Neural cell (in vitro differentiated cells): ENCODE measurements at regions not wholly inside any gene's neighbourhood (a gene's known extent, or its start where the extent isn't known, plus 50 kb on each side); places are given as distances from the start of the nearest gene placed in this dataset.
"Not testable (repeated sequence)": the region's sequence is repeated elsewhere in the genome, so short reads cannot be mapped to it uniquely, and the experiment has no call there.

ENCODE experiments used
- H2AFZ ChIP-seq: fragments of 200-600, 300-800 bp; sonication (generic), shearing (Covaris generic); 2 replicates; pipeline ENCODE4 v1.6.0; 2014; ENCODE audit warnings: low read depth, mild to moderate bottlenecking, antibody characterized with exemption, low read length, moderate library complexity
- H3F3A ChIP-seq: fragments of 200-600 bp; shearing (Covaris generic); 2 replicates; pipeline ENCODE4 v1.6.1; 2016; ENCODE audit warnings: mild to moderate bottlenecking, moderate library complexity, mixed read lengths, antibody characterized with exemption, low read length; ENCODE audit not compliant: insufficient read depth, poor library complexity, severe bottlenecking
- H3K27ac ChIP-seq: fragments of 200-600, 300-800 bp; sonication (generic), shearing (Covaris generic); 2 replicates; pipeline ENCODE4 v1.5.1; 2014; ENCODE audit warnings: mild to moderate bottlenecking, low read length, moderate library complexity
- H3K27me3 ChIP-seq: fragments of 300-800, 200-600 bp; sonication (generic), shearing (Covaris generic); 2 replicates; pipeline ENCODE4 v1.6.0; 2014; ENCODE audit warnings: mild to moderate bottlenecking, low read depth, low read length, moderate library complexity; ENCODE audit not compliant: insufficient read depth
- H3K36me3 ChIP-seq: fragments of 300-800, 200-600 bp; sonication (generic), shearing (Covaris generic); 2 replicates; pipeline ENCODE4 v1.5.1; 2014; ENCODE audit warnings: mild to moderate bottlenecking, antibody characterized with exemption, low read length, moderate library complexity; ENCODE audit not compliant: insufficient read depth
- H3K4me2 ChIP-seq: fragments of 300-800, 200-600 bp; sonication (generic), shearing (Covaris generic); 2 replicates; pipeline ENCODE4 v1.6.0; 2014; ENCODE audit warnings: mild to moderate bottlenecking, low read length
- H3K4me3 ChIP-seq: fragments of 300-800, 200-600 bp; sonication (generic), shearing (Covaris generic); 2 replicates; pipeline ENCODE4 v1.5.1; 2014; ENCODE audit warnings: mild to moderate bottlenecking, low read length, moderate library complexity
- H3K79me2 ChIP-seq: fragments of 200-600 bp; shearing (Covaris generic); replicated peaks from 2 replicates; pipeline ENCODE4 v1.6.0; 2014; ENCODE audit warnings: mild to moderate bottlenecking, low read length, moderate library complexity; ENCODE audit not compliant: insufficient read depth
- H3K9ac ChIP-seq: fragments of 300-800, 200-600 bp; sonication (generic), shearing (Covaris generic); 2 replicates; pipeline ENCODE4 v1.6.1; 2016; ENCODE audit warnings: mild to moderate bottlenecking, low read length, mixed read lengths
- H3K9me2 ChIP-seq: fragments of 200-600 bp; shearing (Covaris generic); 2 replicates; pipeline ENCODE4 v1.6.1; 2016; ENCODE audit warnings: mild to moderate bottlenecking, low read length, mixed read lengths; ENCODE audit not compliant: insufficient read depth
- H3K9me3 ChIP-seq: fragments of 200-600, 300-800 bp; sonication (generic), shearing (Covaris generic); 2 replicates; pipeline ENCODE4 v1.6.1; 2016; ENCODE audit warnings: mild to moderate bottlenecking, mixed run types, low read length, moderate library complexity, mixed read lengths
- H4K20me1 ChIP-seq: fragments of 200-600 bp; shearing (Covaris generic); 2 replicates; pipeline ENCODE4 v1.6.1; 2016; ENCODE audit warnings: mild to moderate bottlenecking, mixed run types; ENCODE audit not compliant: insufficient read depth
- CTCF ChIP-seq: fragments of 450-650 bp; IDR thresholded peaks from 2 replicates; pipeline ENCODE4 v1.5.1; 2014; ENCODE audit warnings: antibody characterized with exemption, mild to moderate bottlenecking, moderate library complexity; ENCODE audit not compliant: poor library complexity, severe bottlenecking
- EP300 ChIP-seq: fragments of 450-650 bp; conservative IDR thresholded peaks from 2 replicates; pipeline ENCODE4 v1.6.1; 2014; ENCODE audit warnings: antibody characterized with exemption, mild to moderate bottlenecking, moderate library complexity; ENCODE audit not compliant: poor library complexity, severe bottlenecking
- EZH2 ChIP-seq: fragments of 200-600, 300-800 bp; shearing (Covaris generic), sonication (generic); IDR thresholded peaks from 2 replicates; pipeline ENCODE4 v1.6.1; 2014; ENCODE audit warnings: antibody characterized with exemption, low read length, borderline replicate concordance, mild to moderate bottlenecking; ENCODE audit not compliant: insufficient read depth, poor library complexity, severe bottlenecking
- MXI1 ChIP-seq: fragments of 450-650 bp; conservative IDR thresholded peaks from 2 replicates; pipeline ENCODE4 v1.6.1; 2014; ENCODE audit warnings: antibody characterized with exemption, mild to moderate bottlenecking; ENCODE audit not compliant: poor library complexity, severe bottlenecking
- POLR2AphosphoS5 ChIP-seq: IDR thresholded peaks from 2 replicates; pipeline ENCODE4 v1.6.1; 2012
- RAD21 ChIP-seq: fragments of 450-650 bp; conservative IDR thresholded peaks from 2 replicates; pipeline ENCODE4 v1.6.1; 2014; ENCODE audit warnings: antibody characterized with exemption, mild to moderate bottlenecking, moderate library complexity
- REST ChIP-seq: IDR thresholded peaks from 2 replicates; pipeline ENCODE4 v1.6.1; 2012; ENCODE audit warnings: borderline replicate concordance
- SMC3 ChIP-seq: fragments of 450-650 bp; conservative IDR thresholded peaks from 2 replicates; pipeline ENCODE4 v1.6.1; 2014; ENCODE audit warnings: antibody characterized with exemption, mild to moderate bottlenecking, moderate library complexity; ENCODE audit not compliant: poor library complexity
- TAF1 ChIP-seq: IDR thresholded peaks from 2 replicates; pipeline ENCODE4 v1.6.1; 2012; ENCODE audit warnings: low read depth

DNA sequence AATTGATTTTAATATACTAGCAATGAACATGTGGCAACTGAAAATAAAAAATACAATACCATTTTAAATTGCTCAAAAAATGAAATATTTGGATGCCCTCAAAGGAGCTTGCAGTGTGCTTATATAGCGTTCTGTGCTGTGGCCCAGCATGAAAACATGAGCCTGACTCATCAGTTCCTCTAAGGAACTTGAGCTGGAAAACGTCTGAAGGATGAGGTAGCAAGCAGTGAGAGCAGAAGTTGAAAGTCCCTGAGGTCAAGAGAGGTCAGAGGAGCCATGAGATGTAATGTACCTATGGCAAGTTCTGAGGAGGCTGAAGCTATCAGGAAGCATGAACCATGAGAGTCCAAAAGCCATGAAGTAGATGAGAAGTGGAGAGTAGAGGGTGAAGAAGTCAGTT lies 59.7 kb downstream of the HMGB3 start:
- no peaks in the 10 kb centered on the region for H3K27me3 ChIP-seq
- no peaks in the 10 kb centered on the region for H3F3A ChIP-seq
- H3K9me3 ChIP-seq: no peaks in the 10 kb centered on the region
- H3K4me3 ChIP-seq: no peak overlapping the region
- H3K4me2 ChIP-seq: no peak overlapping the region
- H3K36me3 ChIP-seq: no peaks in the 10 kb centered on the region
- TF ChIP-seq REST: no peak
- no peak for TF ChIP-seq CTCF
- no peak for TF ChIP-seq POLR2AphosphoS5
- TF ChIP-seq EP300: no peak
- TF ChIP-seq SMC3: no peak
- no peak for TF ChIP-seq TAF1
- TF ChIP-seq EZH2: no peak
- no peak for TF ChIP-seq MXI1
- TF ChIP-seq RAD21: no peak
- H3K9me2 ChIP-seq: no peaks in the 10 kb centered on the region
- no peak overlapping the region for H3K9ac ChIP-seq
- H2AFZ ChIP-seq: no peak overlapping the region
- no peak overlapping the region for H3K27ac ChIP-seq
- no peaks in the 10 kb centered on the region for H4K20me1 ChIP-seq
- H3K79me2 ChIP-seq: no peaks in the 10 kb centered on the region

- H3K4me2 ChIP-seq, H3K79me2 ChIP-seq, H3K27me3 ChIP-seq, H4K20me1 ChIP-seq, H3F3A ChIP-seq, H3K4me3 ChIP-seq, H3K36me3 ChIP-seq, H3K27ac ChIP-seq, H3K9me3 ChIP-seq, H3K9ac ChIP-seq, H2AFZ ChIP-seq, H3K9me2 ChIP-seq: not testable (repeated sequence)
Observed at GRCh38 chrX:151066373-151066772, 83.2 kb downstream of the HMGB3 start.

GRCh38 chrX:151073767-151074166 lies 90.6 kb downstream of the HMGB3 start:
- Histone ChIP-seq H3K79me2 (no peaks in the 10 kb centered on the region), H4K20me1 (no peaks in the 10 kb centered on the region), H3F3A (no peaks in the 10 kb centered on the region), H3K4me2 (no peak overlapping the region), H3K9me2 (no peaks in the 10 kb centered on the region), H3K9me3 (no peaks in the 10 kb centered on the region), H3K27me3 (no peaks in the 10 kb centered on the region), H2AFZ (no peak overlapping the region), H3K27ac (no peak overlapping the region), H3K9ac (no peak overlapping the region), H3K36me3 (no peaks in the 10 kb centered on the region), H3K4me3 (no peak overlapping the region)
- no peak for TF ChIP-seq EP300
- no peak for TF ChIP-seq REST
- no peak for TF ChIP-seq EZH2
- TF ChIP-seq TAF1: no peak
- TF ChIP-seq POLR2AphosphoS5: no peak
- TF ChIP-seq RAD21: no peak
- no peak for TF ChIP-seq CTCF
- TF ChIP-seq MXI1: no peak
- no peak for TF ChIP-seq SMC3
